ENCODE measurements at regions not wholly inside any gene's neighbourhood (a gene's known extent, or its start where the extent isn't known, plus 50 kb on each side); places are given as distances from the start of the nearest gene placed in this dataset.

- TF ChIP-seq SNAPC4 (CRISPR knock-in tag; IDR thresholded peaks at IDR 0.05) (no peak), SOX13 (IDR thresholded peaks at IDR 0.05) (no peak), SOX13 (CRISPR knock-in tag; conservative IDR thresholded peaks at IDR 0.05 in 1 of 2, IDR thresholded peaks at IDR 0.05 in 1 of 2) (no peak)
These were observed 216.0 kb upstream of the ANKRD55 start (continued) for GRCh38 chr5:56449071-56449640.

GRCh38 chr5:56447656-56448055 is 214.5 kb upstream of the ANKRD55 start:
- POLR2A ChIA-PET = interaction anchor here (0.9 to 2.0 kb wide), 10 partner anchors 10 to 119 kb away, joined by 3 to 19 read pairs (median 6); no protein-coding TSS in a partner anchor
- in situ Hi-C loops (cut with HindIII; ENCODE audit: extremely low pct_ligation_motif_present, low pct_unique_long_range_greater_than_20kb) = no loop called here
- H3K79me2 ChIP-seq (ENCODE audit: insufficient read depth, low read length) = no peaks in the 10 kb centered on the region
- no peak overlapping the region; the same call in 1 of the 2 replicates for H3K9ac ChIP-seq (ENCODE audit: insufficient read depth, low read depth, low read length)
- H3K9me3 ChIP-seq (ENCODE audit: low read length) = no peaks in the 10 kb centered on the region
- DNase-seq (ENCODE audit: low spot score) (no peak), FAIRE-seq (no peak), ATAC-seq (no peak)
- H3K4me1 ChIP-seq (ENCODE audit: insufficient read depth, low read length) = peaks cover 40% of the 10 kb centered on the region
- no peaks in the 10 kb centered on the region for H3K36me3 ChIP-seq (replicated peaks in 1 of 2; ENCODE audit: control insufficient read depth in 1 of 2, insufficient read depth in 2 of 2, low read length in 2 of 2)
- no TSS peak for BruUV-seq (replicated peaks)
- H3K27me3 ChIP-seq (ENCODE audit: control insufficient read depth in 1 of 2, insufficient read depth in 2 of 2, low read length in 2 of 2) = no peaks in the 10 kb centered on the region
- H2AFZ ChIP-seq (ENCODE audit: low read length) = no peak overlapping the region
- H3K4me3 ChIP-seq (replicated peaks in 1 of 3; ENCODE audit: insufficient read depth in 1 of 3, low read depth in 2 of 3, low read length in 3 of 3) = no peak overlapping the region
- H3K27ac ChIP-seq (ENCODE audit: extremely low read length, insufficient read depth, low read length) = peak overlapping the region; percentile 58
- H4K20me1 ChIP-seq (ENCODE audit: insufficient read depth, low read length) = no peaks in the 10 kb centered on the region
- intact Hi-C loops (cut with micrococcal nuclease; ENCODE audit: unreplicated experiment) = loop anchor here (1.0 to 2.0 kb wide), 2 partner anchors 88 to 177 kb away; no protein-coding TSS in a partner anchor
- 68% methylated on average over 4 of the region's 4 CpGs for WGBS (ENCODE audit: low lambda C conversion rate)
- H3K4me2 ChIP-seq (ENCODE audit: low read depth, low read length) = peak overlapping the region; percentile 64
- CTCF ChIA-PET (ENCODE audit: low intra/inter-chr PET ratio, low total read pairs) = no interaction called here
- TF ChIP-seq SKI (IDR thresholded peaks at IDR 0.05; ENCODE audit: partially characterized antibody) (peak; percentile 2), DR1 (CRISPR knock-in tag; IDR thresholded peaks at IDR 0.05) (no peak), PHB2 (IDR thresholded peaks at IDR 0.05; ENCODE audit: partially characterized antibody) (no peak), ARHGAP35 (CRISPR knock-in tag; IDR thresholded peaks at IDR 0.05; ENCODE audit: borderline replicate concordance) (no peak), ZNF501 (CRISPR knock-in tag; IDR thresholded peaks at IDR 0.05) (0 out of 2 replicates have a peak, but pooled peaks have one; percentile 38), ZBTB43 (CRISPR knock-in tag; conservative IDR thresholded peaks at IDR 0.05) (no peak), SOX13 (IDR thresholded peaks at IDR 0.05) (no peak), SOX13 (CRISPR knock-in tag; conservative IDR thresholded peaks at IDR 0.05 in 1 of 2, IDR thresholded peaks at IDR 0.05 in 1 of 2) (no peak), RORA (CRISPR knock-in tag; IDR thresholded peaks at IDR 0.05) (no peak), PAWR (CRISPR knock-in tag; IDR thresholded peaks at IDR 0.05; ENCODE audit: borderline replicate concordance) (no peak), ZBTB2 (CRISPR knock-in tag; IDR thresholded peaks at IDR 0.05; ENCODE audit: low read depth) (no peak), SNAPC2 (CRISPR knock-in tag; IDR thresholded peaks at IDR 0.05) (no peak), PRMT3 (CRISPR knock-in tag; IDR thresholded peaks at IDR 0.05; ENCODE audit: borderline replicate concordance, low read depth) (0 out of 2 replicates have a peak, but pooled peaks have one; percentile 37)

Data from HepG2 (cell line).